Testis (tissue), 2 donors: ENCODE measurements at regions not wholly inside any gene's neighbourhood (a gene's known extent, or its start where the extent isn't known, plus 50 kb on each side); places are given as distances from the start of the nearest gene placed in this dataset.

Source experiments
- CTCF ChIP-seq, 3 experiments: fragments of 450-650 bp in 2 of 3; fragments of 200-600 bp in 1 of 3; sonication (generic) in 1 of 3; IDR thresholded peaks; one replicate each; pipeline ENCODE4 v1.5.1; 2016 to 2019; ENCODE audit warnings: antibody characterized with exemption in 3 of 3, mild to moderate bottlenecking in 2 of 3, moderate library complexity in 1 of 3
- POLR2A ChIP-seq: fragments of 450-650 bp; IDR thresholded peaks from one replicate; pipeline ENCODE4 v1.6.1; 2017; ENCODE audit warnings: antibody characterized with exemption, mild to moderate bottlenecking, moderate library complexity

GRCh38 chr17:71379512-71379911, 741.3 kb upstream of the SOX9 start:
- TF ChIP-seq POLR2A (no peak), CTCF (IDR thresholded peaks at IDR 0.05) (no peak)
